GM19328 (cell line): ENCODE measurements at regions not wholly inside any gene's neighbourhood (a gene's known extent, or its start where the extent isn't known, plus 50 kb on each side); places are given as distances from the start of the nearest gene placed in this dataset.
"Not testable (repeated sequence)": the region's sequence is repeated elsewhere in the genome, so short reads cannot be mapped to it uniquely, and the experiment has no call there.

Source experiments
- ATAC-seq: cut with Tn5 transposase; IDR thresholded peaks from one replicate; pipeline ENCODE4 v1.9.1; 2021; ENCODE audit warnings: mild to moderate bottlenecking, moderate library complexity; ENCODE audit not compliant: unreplicated experiment

GRCh38 chr1:58076258-58076657 is 470.3 kb downstream of the OMA1 start:
- no peak for ATAC-seq

- no peak for ATAC-seq
Measured at GRCh38 chr1:58075188-58075578, 471.3 kb downstream of the OMA1 start.

GRCh38 chr1:58072450-58072849 is 474.1 kb downstream of the OMA1 start:
- no peak for ATAC-seq

GRCh38 chr1:58067082-58067481 is 479.4 kb downstream of the OMA1 start:
- no peak for ATAC-seq

GRCh38 chr1:58065520-58065919 is 481.0 kb downstream of the OMA1 start:
- no peak for ATAC-seq

GRCh38 chr1:58064166-58064565 is 482.4 kb downstream of the OMA1 start:
- no peak for ATAC-seq

- no peak for ATAC-seq
Measured at GRCh38 chr1:58063095-58063494, 483.4 kb downstream of the OMA1 start.

GRCh38 chr1:58062635-58063034 is 483.9 kb downstream of the OMA1 start:
- no peak for ATAC-seq

- no peak for ATAC-seq
Measured at GRCh38 chr1:58060559-58061170, 485.9 kb downstream of the OMA1 start.

GRCh38 chr1:58059789-58060188 is 486.7 kb downstream of the OMA1 start:
- no peak for ATAC-seq

- no peak for ATAC-seq
Measured at GRCh38 chr1:58058323-58058722, 488.2 kb downstream of the OMA1 start.

GRCh38 chr1:58057826-58058225 is 488.7 kb downstream of the OMA1 start:
- ATAC-seq: no peak

GRCh38 chr1:58051187-58051586 is 495.3 kb downstream of the OMA1 start:
- not testable (repeated sequence) for ATAC-seq

- ATAC-seq: no peak
Measured at GRCh38 chr1:58047265-58047858, 499.2 kb downstream of the OMA1 start.

GRCh38 chr1:58045094-58045705 is 501.3 kb downstream of the OMA1 start:
- no peak for ATAC-seq

GRCh38 chr1:58041621-58042020 is 504.9 kb downstream of the OMA1 start:
- ATAC-seq: no peak

GRCh38 chr1:58038574-58038973 is 508.0 kb downstream of the OMA1 start:
- no peak for ATAC-seq

- no peak for ATAC-seq
Measured at GRCh38 chr1:58035523-58035922, 511.0 kb downstream of the OMA1 start.

- no peak for ATAC-seq
Measured at GRCh38 chr1:58033311-58033710, 513.2 kb downstream of the OMA1 start.

GRCh38 chr1:58032611-58033073 is 513.9 kb downstream of the OMA1 start:
- no peak for ATAC-seq

- no peak for ATAC-seq
Measured at GRCh38 chr1:58031416-58031815, 515.1 kb downstream of the OMA1 start.

GRCh38 chr1:58030456-58030855 is 516.1 kb downstream of the OMA1 start:
- no peak for ATAC-seq
